ENCODE measurements at regions not wholly inside any gene's neighbourhood (a gene's known extent, or its start where the extent isn't known, plus 50 kb on each side); places are given as distances from the start of the nearest gene placed in this dataset.

DNA sequence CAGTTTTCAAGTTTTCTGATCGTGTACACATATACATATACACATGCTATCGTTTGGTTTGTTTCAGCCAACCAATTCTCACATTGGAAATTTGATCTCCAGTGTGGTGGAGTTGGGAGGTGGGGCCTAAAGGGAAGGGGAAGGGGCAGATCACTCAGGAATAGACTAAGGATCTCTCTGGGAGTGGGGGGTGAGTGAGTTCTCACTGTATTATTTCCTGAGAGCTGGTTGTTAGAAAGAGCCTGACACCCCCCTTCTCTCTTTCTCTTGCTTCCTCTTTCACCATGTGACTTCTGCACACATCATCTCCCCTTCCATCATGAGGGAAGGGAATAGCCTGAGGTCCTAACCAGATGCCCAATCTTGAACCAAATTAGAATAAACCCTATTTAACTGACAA is 551.7 kb downstream of the MAT2B start:
- Histone ChIP-seq H4K20me1 (ENCODE audit: low read depth, low read length) (no peaks in the 10 kb centered on the region), H3K4me3 (ENCODE audit: insufficient read depth, low read length, poor library complexity, severe bottlenecking) (no peak overlapping the region), H3K9ac (ENCODE audit: low read length) (no peak overlapping the region), H3F3A (ENCODE audit: insufficient read depth) (no peaks in the 10 kb centered on the region), H3K36me3 (ENCODE audit: low read length) (no peaks in the 10 kb centered on the region), H3K9me3 (ENCODE audit: insufficient read depth, low read length) (no peaks in the 10 kb centered on the region), H3K9me2 (replicated peaks; ENCODE audit: insufficient read depth, low read length) (no peaks in the 10 kb centered on the region), H3K79me2 (ENCODE audit: insufficient read depth, low read length) (no peaks in the 10 kb centered on the region), H3K27me3 (ENCODE audit: low read length) (no peaks in the 10 kb centered on the region), H2AFZ (ENCODE audit: low read depth, low read length, severe bottlenecking) (no peak overlapping the region), H3K4me2 (ENCODE audit: low read depth, low read length, poor library complexity, severe bottlenecking) (no peak overlapping the region), H3K27ac (ENCODE audit: low read depth, low read length) (no peak overlapping the region)
- no peak for TF ChIP-seq EZH2phosphoT487 (conservative IDR thresholded peaks at IDR 0.05; ENCODE audit: low read length)
- no peak for TF ChIP-seq CTCF (IDR thresholded peaks at IDR 0.05; ENCODE audit: insufficient read depth, low read length, poor library complexity, severe bottlenecking)

- no peaks in the 10 kb centered on the region for H3K36me3 ChIP-seq (ENCODE audit: low read length)
- TF ChIP-seq CTCF (IDR thresholded peaks at IDR 0.05; ENCODE audit: insufficient read depth, low read length, poor library complexity, severe bottlenecking) (no peak), EZH2phosphoT487 (conservative IDR thresholded peaks at IDR 0.05; ENCODE audit: low read length) (no peak)
- no peaks in the 10 kb centered on the region for H3K79me2 ChIP-seq (ENCODE audit: insufficient read depth, low read length)
- no peaks in the 10 kb centered on the region for H3K27me3 ChIP-seq (ENCODE audit: low read length)
- H2AFZ ChIP-seq (ENCODE audit: low read depth, low read length, severe bottlenecking) = no peak overlapping the region
- H3K9ac ChIP-seq (ENCODE audit: low read length) = no peak overlapping the region
- no peak overlapping the region for H3K4me2 ChIP-seq (ENCODE audit: low read depth, low read length, poor library complexity, severe bottlenecking)
- no peaks in the 10 kb centered on the region for H3K9me3 ChIP-seq (ENCODE audit: insufficient read depth, low read length)
- H3F3A ChIP-seq (ENCODE audit: insufficient read depth) = no peaks in the 10 kb centered on the region
- H3K9me2 ChIP-seq (replicated peaks; ENCODE audit: insufficient read depth, low read length) = no peaks in the 10 kb centered on the region
- no peaks in the 10 kb centered on the region for H4K20me1 ChIP-seq (ENCODE audit: low read depth, low read length)
- no peak overlapping the region for H3K4me3 ChIP-seq (ENCODE audit: insufficient read depth, low read length, poor library complexity, severe bottlenecking)
- no peak overlapping the region for H3K27ac ChIP-seq (ENCODE audit: low read depth, low read length)
These were observed 553.2 kb downstream of the MAT2B start for GRCh38 chr5:164058621-164059020.

DNA sequence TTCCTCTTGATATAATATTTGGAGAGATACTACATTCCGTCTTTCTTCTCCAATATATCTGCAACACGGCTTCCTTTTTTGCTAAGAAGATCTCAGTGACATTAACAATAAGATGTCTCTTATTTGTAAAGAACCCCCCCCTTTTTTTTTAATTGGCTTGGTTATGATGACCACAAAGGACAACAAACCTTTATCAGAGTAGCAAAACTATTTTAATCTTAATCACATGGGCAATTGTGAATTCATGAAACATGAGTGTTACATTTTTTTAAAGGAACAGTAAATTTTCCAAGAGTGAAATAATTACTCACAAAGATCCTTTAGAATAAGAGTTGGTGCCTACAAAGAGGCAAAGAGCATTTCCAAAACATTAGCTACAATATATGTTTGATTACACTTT is 554.1 kb downstream of the MAT2B start:
- no peaks in the 10 kb centered on the region for H3K79me2 ChIP-seq (ENCODE audit: insufficient read depth, low read length)
- no peak overlapping the region for H2AFZ ChIP-seq (ENCODE audit: low read depth, low read length, severe bottlenecking)
- no peak for TF ChIP-seq EZH2phosphoT487 (conservative IDR thresholded peaks at IDR 0.05; ENCODE audit: low read length)
- TF ChIP-seq CTCF (IDR thresholded peaks at IDR 0.05; ENCODE audit: insufficient read depth, low read length, poor library complexity, severe bottlenecking) = no peak
- no peak overlapping the region for H3K9ac ChIP-seq (ENCODE audit: low read length)
- no peak overlapping the region for H3K4me2 ChIP-seq (ENCODE audit: low read depth, low read length, poor library complexity, severe bottlenecking)
- no peaks in the 10 kb centered on the region for H3K9me3 ChIP-seq (ENCODE audit: insufficient read depth, low read length)
- no peak overlapping the region for H3K4me3 ChIP-seq (ENCODE audit: insufficient read depth, low read length, poor library complexity, severe bottlenecking)
- H4K20me1 ChIP-seq (ENCODE audit: low read depth, low read length) = no peaks in the 10 kb centered on the region
- H3K27me3 ChIP-seq (ENCODE audit: low read length) = no peaks in the 10 kb centered on the region
- H3K27ac ChIP-seq (ENCODE audit: low read depth, low read length) = no peak overlapping the region
- H3K36me3 ChIP-seq (ENCODE audit: low read length) = no peaks in the 10 kb centered on the region
- H3K9me2 ChIP-seq (replicated peaks; ENCODE audit: insufficient read depth, low read length) = no peaks in the 10 kb centered on the region
- no peaks in the 10 kb centered on the region for H3F3A ChIP-seq (ENCODE audit: insufficient read depth)

All from SU-DHL-6 (cell line).